ENCODE measurements at regions not wholly inside any gene's neighbourhood (a gene's known extent, or its start where the extent isn't known, plus 50 kb on each side); places are given as distances from the start of the nearest gene placed in this dataset.

DNA sequence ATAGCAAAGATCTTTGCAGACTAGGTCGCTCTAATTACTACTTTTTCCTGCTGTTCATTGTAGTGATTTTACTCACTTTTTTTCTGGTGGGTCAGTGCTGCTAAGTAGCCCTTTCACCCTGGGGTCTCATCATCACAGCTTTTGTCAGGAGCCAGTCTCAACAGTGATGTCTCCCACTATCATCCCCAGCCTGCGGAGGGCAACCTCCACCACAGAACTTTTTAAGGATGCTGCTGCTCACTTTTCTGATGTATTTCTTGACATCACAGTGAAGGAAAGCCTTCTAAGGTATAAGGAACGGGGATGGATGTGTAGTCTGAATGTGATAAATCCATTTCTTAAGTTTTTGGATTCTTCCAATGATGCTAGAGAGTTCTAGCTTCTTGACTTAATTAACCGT is 242.5 kb upstream of the RIOK2 start:
- TF ChIP-seq, protein P1, sequence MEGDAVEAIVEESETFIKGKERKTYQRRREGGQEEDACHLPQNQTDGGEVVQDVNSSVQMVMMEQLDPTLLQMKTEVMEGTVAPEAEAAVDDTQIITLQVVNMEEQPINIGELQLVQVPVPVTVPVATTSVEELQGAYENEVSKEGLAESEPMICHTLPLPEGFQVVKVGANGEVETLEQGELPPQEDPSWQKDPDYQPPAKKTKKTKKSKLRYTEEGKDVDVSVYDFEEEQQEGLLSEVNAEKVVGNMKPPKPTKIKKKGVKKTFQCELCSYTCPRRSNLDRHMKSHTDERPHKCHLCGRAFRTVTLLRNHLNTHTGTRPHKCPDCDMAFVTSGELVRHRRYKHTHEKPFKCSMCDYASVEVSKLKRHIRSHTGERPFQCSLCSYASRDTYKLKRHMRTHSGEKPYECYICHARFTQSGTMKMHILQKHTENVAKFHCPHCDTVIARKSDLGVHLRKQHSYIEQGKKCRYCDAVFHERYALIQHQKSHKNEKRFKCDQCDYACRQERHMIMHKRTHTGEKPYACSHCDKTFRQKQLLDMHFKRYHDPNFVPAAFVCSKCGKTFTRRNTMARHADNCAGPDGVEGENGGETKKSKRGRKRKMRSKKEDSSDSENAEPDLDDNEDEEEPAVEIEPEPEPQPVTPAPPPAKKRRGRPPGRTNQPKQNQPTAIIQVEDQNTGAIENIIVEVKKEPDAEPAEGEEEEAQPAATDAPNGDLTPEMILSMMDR (IDR thresholded peaks at IDR 0.05): peak in 1 of 3 experiments; percentile 25
- TF ChIP-seq EP300 (IDR thresholded peaks at IDR 0.05): no peak
- no peak for TF ChIP-seq POLR2A (IDR thresholded peaks at IDR 0.05; ENCODE audit: low read depth)
